Ectodermal cell (in vitro differentiated cells): ENCODE measurements at regions not wholly inside any gene's neighbourhood (a gene's known extent, or its start where the extent isn't known, plus 50 kb on each side); places are given as distances from the start of the nearest gene placed in this dataset.

Source experiments
- H3K27ac ChIP-seq: 2 replicates; pipeline ENCODE4 v1.7.0; 2013; ENCODE audit warnings: mild to moderate bottlenecking, low read depth, low read length; ENCODE audit not compliant: insufficient read depth, poor library complexity, severe bottlenecking
- H3K27me3 ChIP-seq: 2 replicates; pipeline ENCODE4 v1.7.0; 2013; ENCODE audit warnings: mild to moderate bottlenecking, low read length; ENCODE audit not compliant: insufficient read depth, control insufficient read depth, poor library complexity, severe bottlenecking
- H3K36me3 ChIP-seq: one replicate; pipeline ENCODE4 v1.7.0; 2013; ENCODE audit warnings: low read length; ENCODE audit not compliant: control insufficient read depth, insufficient read depth
- H3K4me1 ChIP-seq: one replicate; pipeline ENCODE4 v1.7.0; 2013; ENCODE audit warnings: low read length; ENCODE audit not compliant: control insufficient read depth, insufficient read depth
- H3K4me3 ChIP-seq: 2 replicates; pipeline ENCODE4 v1.7.0; 2013; ENCODE audit warnings: low read depth, low read length, control low read depth; ENCODE audit not compliant: insufficient read depth
- H3K9me3 ChIP-seq: 2 replicates; pipeline ENCODE4 v1.7.0; 2013; ENCODE audit warnings: mild to moderate bottlenecking, low read length, moderate library complexity; ENCODE audit not compliant: control insufficient read depth
- WGBS, 2 experiments: methylation state at CpG; one replicate each; pipeline ENCODE4 v1.1.7; 2013; ENCODE audit warnings: missing lambda C conversion rate in 2 of 2; 5-methylcytosine and 5-hydroxymethylcytosine counted together

- no peak overlapping the region for H3K27ac ChIP-seq
- no peaks in the 10 kb centered on the region for H3K4me1 ChIP-seq
- no peaks in the 10 kb centered on the region for H3K36me3 ChIP-seq
- H3K27me3 ChIP-seq, result no peaks in the 10 kb centered on the region
- no peaks in the 10 kb centered on the region for H3K9me3 ChIP-seq
- H3K4me3 ChIP-seq, result no peak overlapping the region
Observed at GRCh38 chr4:19720190-19720589, 531.5 kb upstream of the SLIT2 start.

- no peaks in the 10 kb centered on the region for H3K9me3 ChIP-seq
- no peak overlapping the region for H3K27ac ChIP-seq
- 98 to 100% methylated on average over 2 to 3 of the region's 3 CpGs for WGBS, 2 experiments
- no peaks in the 10 kb centered on the region for H3K36me3 ChIP-seq
- no peaks in the 10 kb centered on the region for H3K4me1 ChIP-seq
- no peak overlapping the region for H3K4me3 ChIP-seq
- H3K27me3 ChIP-seq, result no peaks in the 10 kb centered on the region
Observed at GRCh38 chr4:19711871-19712270, 539.8 kb upstream of the SLIT2 start.

GRCh38 chr4:19707876-19708275 lies 543.8 kb upstream of the SLIT2 start:
- Histone ChIP-seq H3K27me3 (no peaks in the 10 kb centered on the region), H3K27ac (no peak overlapping the region), H3K36me3 (no peaks in the 10 kb centered on the region), H3K4me3 (no peak overlapping the region), H3K9me3 (no peaks in the 10 kb centered on the region), H3K4me1 (no peaks in the 10 kb centered on the region)
- WGBS, 2 experiments, result 100% methylated on average over 1 of the region's 1 CpG; no CpG with 5 or more reads in 1 of the 2 experiments

- Histone ChIP-seq H3K36me3 (no peaks in the 10 kb centered on the region), H3K4me3 (no peak overlapping the region), H3K27ac (no peak overlapping the region), H3K4me1 (no peaks in the 10 kb centered on the region), H3K9me3 (no peaks in the 10 kb centered on the region), H3K27me3 (no peaks in the 10 kb centered on the region)
- 98 to 99% methylated on average over 3 of the region's 4 CpGs for WGBS, 2 experiments
Observed at GRCh38 chr4:19703391-19703790, 548.3 kb upstream of the SLIT2 start.

GRCh38 chr4:19700992-19701391 lies 550.7 kb upstream of the SLIT2 start:
- WGBS, 2 experiments, result 68 to 85% methylated on average over 2 of the region's 2 CpGs
- no peaks in the 10 kb centered on the region for H3K9me3 ChIP-seq

GRCh38 chr4:19698961-19699360 lies 552.7 kb upstream of the SLIT2 start:
- Histone ChIP-seq H3K4me3 (no peak overlapping the region), H3K27ac (no peak overlapping the region), H3K27me3 (no peaks in the 10 kb centered on the region), H3K9me3 (no peaks in the 10 kb centered on the region), H3K36me3 (no peaks in the 10 kb centered on the region), H3K4me1 (no peaks in the 10 kb centered on the region)
- WGBS, 2 experiments, result 86 to 100% methylated on average over 1 of the region's 1 CpG

More at GRCh38 chr4:19700992-19701391, 550.7 kb upstream of the SLIT2 start:
- Histone ChIP-seq H3K27me3 (no peaks in the 10 kb centered on the region), H3K36me3 (no peaks in the 10 kb centered on the region), H3K4me1 (no peaks in the 10 kb centered on the region), H3K4me3 (no peak overlapping the region), H3K27ac (no peak overlapping the region)

- WGBS, 2 experiments, result 91 to 92% methylated on average over 4 of the region's 4 CpGs
- Histone ChIP-seq H3K27me3 (no peaks in the 10 kb centered on the region), H3K4me3 (no peak overlapping the region), H3K36me3 (no peaks in the 10 kb centered on the region), H3K27ac (no peak overlapping the region), H3K9me3 (no peaks in the 10 kb centered on the region), H3K4me1 (no peaks in the 10 kb centered on the region)
Observed at GRCh38 chr4:19694812-19695211, 556.9 kb upstream of the SLIT2 start.

GRCh38 chr4:19693936-19694570 lies 557.7 kb upstream of the SLIT2 start:
- Histone ChIP-seq H3K4me1 (no peaks in the 10 kb centered on the region), H3K27me3 (no peaks in the 10 kb centered on the region), H3K36me3 (no peaks in the 10 kb centered on the region), H3K9me3 (no peaks in the 10 kb centered on the region), H3K27ac (no peak overlapping the region), H3K4me3 (no peak overlapping the region)
- WGBS, 2 experiments, result 91 to 95% methylated on average over 5 of the region's 5 CpGs

GRCh38 chr4:19689511-19689910 lies 562.2 kb upstream of the SLIT2 start:
- Histone ChIP-seq H3K9me3 (no peaks in the 10 kb centered on the region), H3K27ac (no peak overlapping the region), H3K36me3 (no peaks in the 10 kb centered on the region), H3K27me3 (no peaks in the 10 kb centered on the region), H3K4me3 (no peak overlapping the region), H3K4me1 (no peaks in the 10 kb centered on the region)
- WGBS, 2 experiments, result 89 to 90% methylated on average over 2 to 3 of the region's 3 CpGs

GRCh38 chr4:19686456-19686855 lies 565.2 kb upstream of the SLIT2 start:
- Histone ChIP-seq H3K4me1 (no peaks in the 10 kb centered on the region), H3K27ac (no peak overlapping the region), H3K9me3 (no peaks in the 10 kb centered on the region), H3K4me3 (no peak overlapping the region), H3K27me3 (no peaks in the 10 kb centered on the region), H3K36me3 (no peaks in the 10 kb centered on the region)

GRCh38 chr4:19684084-19684483 lies 567.6 kb upstream of the SLIT2 start:
- no peaks in the 10 kb centered on the region for H3K4me1 ChIP-seq
- H3K4me3 ChIP-seq, result no peak overlapping the region
- H3K27me3 ChIP-seq, result no peaks in the 10 kb centered on the region
- H3K9me3 ChIP-seq, result no peaks in the 10 kb centered on the region
- no peak overlapping the region for H3K27ac ChIP-seq
- H3K36me3 ChIP-seq, result no peaks in the 10 kb centered on the region
- WGBS, 2 experiments, result 92 to 98% methylated on average over 7 of the region's 7 CpGs
